Endothelial cell of umbilical vein (primary cell): ENCODE measurements at regions not wholly inside any gene's neighbourhood (a gene's known extent, or its start where the extent isn't known, plus 50 kb on each side); places are given as distances from the start of the nearest gene placed in this dataset.

ENCODE experiments used
- BruUV-seq: library from RNA; stranded (reverse); fragments of 400-500 nt; replicated peaks from 2 replicates; lab custom pipeline; 2021; lab: Mats Ljungman, UMichigan
- CTCF ChIA-PET: fragments of 300-600, 350-600 bp; sonication (Branson Sonifier 250); formaldehyde crosslinking; loops from one replicate; lab custom pipeline; 2021; ENCODE audit warnings: antibody characterized with exemption, inconsistent platforms; lab: Charles Lee
- POLR2A ChIA-PET: fragments of 300-600, 350-600 bp; sonication (Branson Sonifier 250); formaldehyde crosslinking; loops from one replicate; lab custom pipeline; 2021; ENCODE audit warnings: antibody characterized with exemption, inconsistent platforms; lab: Charles Lee
- DNase-seq: peaks from one replicate; pipeline ENCODE4 v3.0.0-alpha.2; 2011; ENCODE audit warnings: low read depth, low spot score
- FAIRE-seq: peaks from 2 replicates; lab custom pipeline; 2011; peaks lifted over from hg19 to GRCh38; lab: Jason Lieb, UNC
- H2AFZ ChIP-seq: 2 replicates; pipeline ENCODE4 v1.6.0; 2012; ENCODE audit warnings: low read depth, low read length, control low read depth, inconsistent platforms
- H3K27ac ChIP-seq: 2 replicates; pipeline ENCODE4 v1.5.1; 2011; ENCODE audit warnings: low read depth, mild to moderate bottlenecking, control low read depth, low read length, moderate library complexity; ENCODE audit not compliant: insufficient read depth
- H3K27me3 ChIP-seq, 2 experiments: 2 replicates each; pipeline versions ENCODE4 v1.6.0 to v1.6.1; 2011; ENCODE audit warnings: low read length in 2 of 2, mixed read lengths in 1 of 2; ENCODE audit not compliant: control insufficient read depth in 2 of 2, insufficient read depth in 2 of 2
- H3K36me3 ChIP-seq, 2 experiments: 2 replicates in 1 of 2; 3 replicates in 1 of 2; pipeline ENCODE4 v1.5.1; 2011; ENCODE audit warnings: low read length in 2 of 2, mild to moderate bottlenecking in 1 of 2, moderate library complexity in 1 of 2; ENCODE audit not compliant: control insufficient read depth in 2 of 2, insufficient read depth in 2 of 2; ENCODE audit errors: extremely low read depth in 1 of 2
- H3K4me1 ChIP-seq: 3 replicates; pipeline ENCODE4 v1.5.1; 2011; ENCODE audit warnings: mild to moderate bottlenecking, low read length; ENCODE audit not compliant: control insufficient read depth, insufficient read depth; ENCODE audit errors: extremely low read depth
- H3K4me2 ChIP-seq: 2 replicates; pipeline ENCODE4 v1.6.1; 2011; ENCODE audit warnings: low read length, control low read depth, mixed read lengths; ENCODE audit not compliant: insufficient read depth
- H3K4me3 ChIP-seq, 3 experiments: fragments of 200-600 bp in 1 of 3; sonication (generic), shearing (Covaris generic) in 1 of 3; replicated peaks in 1 of 3; 2 replicates each; pipeline ENCODE4 v1.5.1; 2011 to 2016; ENCODE audit warnings: control low read depth in 3 of 3, low read length in 3 of 3, mild to moderate bottlenecking in 2 of 3, inconsistent platforms in 1 of 3, low read depth in 1 of 3, moderate library complexity in 1 of 3; ENCODE audit not compliant: insufficient read depth in 1 of 3
- H3K79me2 ChIP-seq: 2 replicates; pipeline ENCODE4 v1.6.0; 2012; ENCODE audit warnings: low read length, inconsistent platforms; ENCODE audit not compliant: control insufficient read depth, insufficient read depth
- H3K9ac ChIP-seq: replicated peaks from 2 replicates; pipeline ENCODE3; 2011; ENCODE audit warnings: low read length, control low read depth; ENCODE audit not compliant: insufficient read depth; ENCODE audit errors: extremely low read depth
- H3K9me1 ChIP-seq: replicated peaks from 3 replicates; pipeline ENCODE4 v1.6.0; 2011; ENCODE audit warnings: mild to moderate bottlenecking, low read length; ENCODE audit not compliant: control insufficient read depth, insufficient read depth; ENCODE audit errors: extremely low read depth
- H3K9me3 ChIP-seq: replicated peaks from 2 replicates; pipeline ENCODE4 v1.5.1; 2012; ENCODE audit warnings: low read length, inconsistent platforms; ENCODE audit not compliant: control insufficient read depth, insufficient read depth
- H4K20me1 ChIP-seq: replicated peaks from 2 replicates; pipeline ENCODE3; 2011; ENCODE audit warnings: mild to moderate bottlenecking, low read length; ENCODE audit not compliant: control insufficient read depth, insufficient read depth; ENCODE audit errors: extremely low read depth
- CTCF ChIP-seq, 2 donors: IDR thresholded peaks; 1 replicate in 1 of 2; 2 replicates in 1 of 2; pipeline ENCODE4 v1.5.1; 2011; ENCODE audit warnings: low read length in 2 of 2, mild to moderate bottlenecking in 2 of 2, moderate library complexity in 2 of 2, control low read depth in 1 of 2, inconsistent platforms in 1 of 2, low read depth in 1 of 2; ENCODE audit not compliant: insufficient read depth in 1 of 2; ENCODE audit errors: extremely low read depth in 1 of 2
- EZH2 ChIP-seq: IDR thresholded peaks from 2 replicates; pipeline ENCODE4 v1.6.1; 2012; ENCODE audit warnings: borderline replicate concordance, low read depth, mild to moderate bottlenecking, moderate library complexity, low read length, inconsistent platforms; ENCODE audit not compliant: severe bottlenecking
- FOS ChIP-seq: IDR thresholded peaks from 2 replicates; pipeline ENCODE4 v1.6.1; 2011; ENCODE audit warnings: mild to moderate bottlenecking, low read length, moderate library complexity, borderline replicate concordance; ENCODE audit not compliant: insufficient read depth
- GATA2 ChIP-seq: IDR thresholded peaks from 2 replicates; pipeline ENCODE4 v1.7.0; 2011; ENCODE audit warnings: low read depth, mild to moderate bottlenecking, moderate library complexity, mixed read lengths, low read length; ENCODE audit not compliant: insufficient read length, insufficient read depth
- JUN ChIP-seq: IDR thresholded peaks from 2 replicates; pipeline ENCODE4 v1.6.1; 2011; ENCODE audit warnings: borderline replicate concordance, low read depth; ENCODE audit not compliant: insufficient read length, insufficient read depth
- MAX ChIP-seq: IDR thresholded peaks from 2 replicates; pipeline ENCODE4 v1.6.1; 2011; ENCODE audit not compliant: insufficient read depth, insufficient read length
- MYC ChIP-seq: IDR thresholded peaks from one replicate; pipeline ENCODE4 v1.6.1; 2011; ENCODE audit warnings: mild to moderate bottlenecking, low read depth, low read length
- POLR2A ChIP-seq: IDR thresholded peaks from 2 replicates; pipeline ENCODE4 v1.6.1; 2012; ENCODE audit warnings: low read depth, mild to moderate bottlenecking, control low read depth, low read length
- POLR2AphosphoS5 ChIP-seq: IDR thresholded peaks from 2 replicates; pipeline ENCODE4 v1.6.1; 2012; ENCODE audit warnings: low read depth, mild to moderate bottlenecking, control low read depth, low read length, moderate library complexity; ENCODE audit not compliant: insufficient read depth
- dilution Hi-C: fragments of 300-500 bp; cut with MboI; formaldehyde crosslinking; loops from one replicate; pipeline ENCODE4 v1.15.0; 2019; ENCODE audit warnings: low sequenced_read_pairs; ENCODE audit not compliant: extremely low pct_ligation_motif_present
- intact Hi-C: fragments of 100-400 bp; cut with micrococcal nuclease; formaldehyde crosslinking; loops from one replicate; pipeline ENCODE4 v1.10.0; 2022

GRCh38 chrX:88397551-88397950 is 349.5 kb upstream of the CPXCR1 start:
- H2AFZ ChIP-seq, result no peak overlapping the region
- FAIRE-seq, result no peak
- H4K20me1 ChIP-seq, result no peaks in the 10 kb centered on the region
- no peaks in the 10 kb centered on the region for H3K79me2 ChIP-seq
- H3K4me1 ChIP-seq, result no peaks in the 10 kb centered on the region
- no peaks in the 10 kb centered on the region for H3K36me3 ChIP-seq
- H3K27ac ChIP-seq, result no peak overlapping the region
- no TSS peak for BruUV-seq
- ChIA-PET POLR2A (no interaction called here), CTCF (no interaction called here)
- dilution Hi-C loops, result no loop called here
- H3K4me2 ChIP-seq, result no peak overlapping the region
- no peaks in the 10 kb centered on the region for H3K9me1 ChIP-seq
- TF ChIP-seq EZH2 (no peak), JUN (no peak), POLR2A (no peak), MAX (no peak), MYC (no peak), FOS (no peak), CTCF (IDR thresholded peaks at IDR 0.05; ENCODE audit: extremely low read depth in 1 of 2, insufficient read depth in 1 of 2, low read depth in 1 of 2, low read length in 2 of 2) (no peak), GATA2 (no peak), POLR2AphosphoS5 (no peak)
- H3K9ac ChIP-seq, result no peak overlapping the region
- DNase-seq, result no peak
- H3K27me3 ChIP-seq, result no peaks in the 10 kb centered on the region
- intact Hi-C loops, result no loop called here
- H3K4me3 ChIP-seq, result no peak overlapping the region
- no peaks in the 10 kb centered on the region for H3K9me3 ChIP-seq
